Ishikawa (cell line): ENCODE measurements at regions not wholly inside any gene's neighbourhood (a gene's known extent, or its start where the extent isn't known, plus 50 kb on each side); places are given as distances from the start of the nearest gene placed in this dataset.

Experiments
- CEBPB ChIP-seq: IDR thresholded peaks from 2 replicates; pipeline ENCODE4 v1.6.1; 2012
- CREB1 ChIP-seq: IDR thresholded peaks from 2 replicates; pipeline ENCODE4 v1.6.1; 2012; ENCODE audit warnings: low read depth
- EGR1 ChIP-seq: IDR thresholded peaks from 2 replicates; pipeline ENCODE4 v1.6.1; 2012
- EP300 ChIP-seq: IDR thresholded peaks from 2 replicates; pipeline ENCODE4 v1.6.1; 2012; ENCODE audit warnings: borderline replicate concordance
- FOXM1 ChIP-seq: IDR thresholded peaks from 2 replicates; pipeline ENCODE4 v1.6.1; 2012; ENCODE audit warnings: low read depth, borderline replicate concordance
- NFIC ChIP-seq: IDR thresholded peaks from 2 replicates; pipeline ENCODE4 v1.6.1; 2012
- RAD21 ChIP-seq: IDR thresholded peaks from 2 replicates; pipeline ENCODE4 v1.6.1; 2012; ENCODE audit warnings: low read depth
- TAF1 ChIP-seq: IDR thresholded peaks from 2 replicates; pipeline ENCODE4 v1.6.1; 2012; ENCODE audit warnings: low read depth, mild to moderate bottlenecking
- TCF12 ChIP-seq: IDR thresholded peaks from 2 replicates; pipeline ENCODE4 v1.6.1; 2012; ENCODE audit warnings: low read depth
- TEAD4 ChIP-seq: IDR thresholded peaks from 2 replicates; pipeline ENCODE4 v1.6.1; 2012
- YY1 ChIP-seq: IDR thresholded peaks from 2 replicates; pipeline ENCODE4 v1.6.1; 2012; ENCODE audit warnings: low read depth
- ZBTB7A ChIP-seq: IDR thresholded peaks from 2 replicates; pipeline ENCODE4 v1.6.1; 2012; ENCODE audit warnings: low read depth
- TF ChIP-seq, protein P1 (sequence below): IDR thresholded peaks from 2 replicates; pipeline ENCODE4 v1.6.1; 2012
- TF ChIP-seq, protein P2 (sequence below): IDR thresholded peaks from 2 replicates; pipeline ENCODE4 v1.6.1; 2012
- TF ChIP-seq, protein P3 (sequence below): IDR thresholded peaks from 2 replicates; pipeline ENCODE4 v1.6.1; 2012; ENCODE audit warnings: low read depth, mild to moderate bottlenecking

DNA sequence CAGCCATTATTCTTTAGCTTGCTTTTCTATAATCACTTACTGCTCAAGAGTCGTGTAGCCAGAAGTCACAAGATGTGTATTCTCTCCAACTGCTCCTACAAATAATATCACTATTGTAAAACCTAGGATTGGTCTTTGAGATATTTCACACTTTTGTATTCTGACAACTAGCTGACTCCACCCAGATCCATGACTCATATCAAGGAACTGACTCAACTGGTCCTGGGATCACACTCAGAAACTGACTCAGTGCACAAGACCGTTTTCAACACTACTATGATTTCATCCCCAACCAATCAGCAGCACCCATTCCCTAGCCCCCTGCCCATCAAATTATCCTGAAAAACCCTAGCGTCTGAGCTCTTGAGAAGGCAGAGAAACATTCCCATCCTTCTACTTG lies 56.5 kb upstream of the ORC5 start:
- TF ChIP-seq TCF12 (no peak), TEAD4 (no peak), NFIC (no peak), FOXM1 (no peak), EGR1 (no peak), YY1 (no peak), EP300 (no peak), CEBPB (no peak), RAD21 (no peak), CREB1 (no peak), ZBTB7A (no peak), TAF1 (no peak)
- TF ChIP-seq, protein P1, sequence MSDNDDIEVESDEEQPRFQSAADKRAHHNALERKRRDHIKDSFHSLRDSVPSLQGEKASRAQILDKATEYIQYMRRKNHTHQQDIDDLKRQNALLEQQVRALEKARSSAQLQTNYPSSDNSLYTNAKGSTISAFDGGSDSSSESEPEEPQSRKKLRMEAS, result no peak
- TF ChIP-seq, protein P2, sequence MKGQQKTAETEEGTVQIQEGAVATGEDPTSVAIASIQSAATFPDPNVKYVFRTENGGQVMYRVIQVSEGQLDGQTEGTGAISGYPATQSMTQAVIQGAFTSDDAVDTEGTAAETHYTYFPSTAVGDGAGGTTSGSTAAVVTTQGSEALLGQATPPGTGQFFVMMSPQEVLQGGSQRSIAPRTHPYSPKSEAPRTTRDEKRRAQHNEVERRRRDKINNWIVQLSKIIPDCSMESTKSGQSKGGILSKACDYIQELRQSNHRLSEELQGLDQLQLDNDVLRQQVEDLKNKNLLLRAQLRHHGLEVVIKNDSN, result no peak
- TF ChIP-seq, protein P3, sequence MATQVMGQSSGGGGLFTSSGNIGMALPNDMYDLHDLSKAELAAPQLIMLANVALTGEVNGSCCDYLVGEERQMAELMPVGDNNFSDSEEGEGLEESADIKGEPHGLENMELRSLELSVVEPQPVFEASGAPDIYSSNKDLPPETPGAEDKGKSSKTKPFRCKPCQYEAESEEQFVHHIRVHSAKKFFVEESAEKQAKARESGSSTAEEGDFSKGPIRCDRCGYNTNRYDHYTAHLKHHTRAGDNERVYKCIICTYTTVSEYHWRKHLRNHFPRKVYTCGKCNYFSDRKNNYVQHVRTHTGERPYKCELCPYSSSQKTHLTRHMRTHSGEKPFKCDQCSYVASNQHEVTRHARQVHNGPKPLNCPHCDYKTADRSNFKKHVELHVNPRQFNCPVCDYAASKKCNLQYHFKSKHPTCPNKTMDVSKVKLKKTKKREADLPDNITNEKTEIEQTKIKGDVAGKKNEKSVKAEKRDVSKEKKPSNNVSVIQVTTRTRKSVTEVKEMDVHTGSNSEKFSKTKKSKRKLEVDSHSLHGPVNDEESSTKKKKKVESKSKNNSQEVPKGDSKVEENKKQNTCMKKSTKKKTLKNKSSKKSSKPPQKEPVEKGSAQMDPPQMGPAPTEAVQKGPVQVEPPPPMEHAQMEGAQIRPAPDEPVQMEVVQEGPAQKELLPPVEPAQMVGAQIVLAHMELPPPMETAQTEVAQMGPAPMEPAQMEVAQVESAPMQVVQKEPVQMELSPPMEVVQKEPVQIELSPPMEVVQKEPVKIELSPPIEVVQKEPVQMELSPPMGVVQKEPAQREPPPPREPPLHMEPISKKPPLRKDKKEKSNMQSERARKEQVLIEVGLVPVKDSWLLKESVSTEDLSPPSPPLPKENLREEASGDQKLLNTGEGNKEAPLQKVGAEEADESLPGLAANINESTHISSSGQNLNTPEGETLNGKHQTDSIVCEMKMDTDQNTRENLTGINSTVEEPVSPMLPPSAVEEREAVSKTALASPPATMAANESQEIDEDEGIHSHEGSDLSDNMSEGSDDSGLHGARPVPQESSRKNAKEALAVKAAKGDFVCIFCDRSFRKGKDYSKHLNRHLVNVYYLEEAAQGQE, result no peak

DNA sequence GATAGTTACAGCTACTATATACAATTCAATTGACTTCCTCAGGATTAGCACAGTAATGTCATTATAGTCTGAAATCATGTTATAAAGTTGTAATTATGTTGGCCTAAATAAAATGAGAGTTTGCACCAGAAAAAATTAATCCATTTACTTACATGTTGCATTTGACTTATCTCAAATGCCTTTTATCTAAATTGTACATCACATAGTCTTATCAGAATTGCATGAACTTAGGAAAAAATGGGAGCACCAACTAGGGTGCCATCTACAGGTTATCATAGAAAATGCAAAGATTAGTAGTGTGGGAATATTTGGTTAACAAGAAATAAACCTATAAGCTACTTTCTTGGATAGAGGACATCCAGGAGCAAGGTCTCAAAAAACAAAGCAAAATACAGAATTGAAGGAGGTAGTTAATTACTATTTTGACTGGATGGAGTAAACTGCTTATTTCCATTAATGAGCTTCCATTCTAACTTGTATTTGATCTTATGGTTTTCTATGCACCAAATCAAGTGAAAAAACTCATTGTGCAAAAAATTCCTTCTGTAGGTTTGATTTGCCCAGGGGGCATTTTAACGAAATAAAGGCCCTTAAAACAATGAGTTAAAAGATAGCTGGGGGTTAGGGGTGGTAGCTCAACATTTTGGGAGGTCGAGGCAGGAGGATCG lies 60.0 kb upstream of the ORC5 start:
- TF ChIP-seq CREB1 (no peak), RAD21 (peak; percentile 31; the same call in 1 of the 2 replicates)

DNA sequence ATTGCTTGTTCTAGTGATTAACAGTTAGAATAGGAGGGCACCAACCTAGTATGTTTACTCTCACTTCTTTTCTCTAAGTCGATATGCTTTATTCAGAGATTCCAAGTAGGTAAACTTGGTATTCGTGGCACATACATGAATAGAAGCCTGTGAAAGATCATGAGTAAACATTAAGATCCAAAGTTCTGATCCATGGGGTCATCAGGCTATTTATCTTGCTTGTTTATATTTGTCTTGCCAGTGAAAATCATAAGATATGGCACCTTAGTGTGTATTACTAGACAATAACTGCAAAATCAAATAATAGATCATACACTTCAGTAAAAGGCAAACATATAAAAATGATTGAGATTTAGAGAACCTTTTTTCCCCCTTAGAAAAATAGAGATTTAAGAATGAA lies 56.5 kb upstream of the LHFPL3 start:
- TF ChIP-seq EP300 (no peak), TEAD4 (no peak), NFIC (no peak), EGR1 (no peak), ZBTB7A (no peak), RAD21 (no peak), YY1 (no peak), TAF1 (no peak), CEBPB (no peak), CREB1 (no peak), TCF12 (no peak), FOXM1 (no peak)
- TF ChIP-seq, protein P3, result no peak
- TF ChIP-seq, protein P2, result no peak
- TF ChIP-seq, protein P1, result no peak

DNA sequence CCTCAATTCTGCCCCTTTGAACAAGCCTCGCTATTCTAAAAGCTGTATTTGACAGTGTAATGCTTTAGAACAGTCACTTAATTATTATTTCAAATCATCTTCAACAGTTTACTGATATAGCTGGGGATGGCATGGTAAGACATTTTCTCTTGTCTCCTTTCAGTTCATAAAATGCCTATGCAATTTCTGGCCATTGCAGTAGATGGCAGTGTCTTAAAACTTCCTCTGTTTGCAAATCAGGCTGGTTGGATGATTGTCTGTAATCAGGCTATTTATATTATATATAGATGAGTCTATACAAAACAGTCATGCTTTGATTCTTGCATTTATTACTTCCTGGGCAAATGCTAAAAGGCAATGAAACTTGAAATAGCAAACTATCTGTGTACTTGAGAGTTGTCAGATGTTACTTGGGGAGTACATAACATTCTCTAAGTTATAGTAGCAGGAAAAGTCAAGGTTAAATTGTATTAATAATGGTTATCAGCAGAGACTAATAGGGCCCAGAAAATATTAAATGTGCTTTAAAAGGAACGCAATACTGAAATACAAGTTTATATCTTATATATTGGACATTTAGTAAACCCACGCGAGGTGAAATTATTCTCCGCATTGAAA lies 55.5 kb upstream of the LHFPL3 start:
- TF ChIP-seq TEAD4 (no peak), FOXM1 (no peak), ZBTB7A (no peak), RAD21 (peak; percentile 47)

DNA sequence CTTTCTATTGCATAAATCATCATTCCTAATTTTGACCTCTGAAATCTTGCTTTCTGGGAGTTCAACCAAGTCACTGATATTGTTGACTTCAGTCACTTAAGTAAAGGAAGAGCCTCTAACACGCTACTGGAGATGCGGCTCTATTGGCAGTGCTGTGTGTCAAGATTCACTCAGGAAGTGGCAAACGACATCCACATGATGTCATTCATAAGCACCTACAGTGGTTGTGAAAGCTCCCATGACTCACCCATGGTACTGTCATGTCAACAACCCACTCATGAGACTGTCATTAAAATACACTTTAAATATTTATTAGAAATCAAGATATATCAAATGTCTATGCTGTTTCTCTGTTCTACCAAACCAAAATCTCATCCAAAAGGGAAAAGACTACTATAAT lies 52.5 kb upstream of the LHFPL3 start:
- TF ChIP-seq, protein P3, result no peak
- TF ChIP-seq TAF1 (no peak), CEBPB (no peak), EP300 (no peak), CREB1 (no peak), EGR1 (no peak), YY1 (no peak), FOXM1 (no peak), TCF12 (no peak), ZBTB7A (no peak), RAD21 (no peak), TEAD4 (no peak), NFIC (no peak)
- TF ChIP-seq, protein P1, result no peak
- TF ChIP-seq, protein P2, result no peak
